ENCODE measurements at regions not wholly inside any gene's neighbourhood (a gene's known extent, or its start where the extent isn't known, plus 50 kb on each side); places are given as distances from the start of the nearest gene placed in this dataset.

DNA sequence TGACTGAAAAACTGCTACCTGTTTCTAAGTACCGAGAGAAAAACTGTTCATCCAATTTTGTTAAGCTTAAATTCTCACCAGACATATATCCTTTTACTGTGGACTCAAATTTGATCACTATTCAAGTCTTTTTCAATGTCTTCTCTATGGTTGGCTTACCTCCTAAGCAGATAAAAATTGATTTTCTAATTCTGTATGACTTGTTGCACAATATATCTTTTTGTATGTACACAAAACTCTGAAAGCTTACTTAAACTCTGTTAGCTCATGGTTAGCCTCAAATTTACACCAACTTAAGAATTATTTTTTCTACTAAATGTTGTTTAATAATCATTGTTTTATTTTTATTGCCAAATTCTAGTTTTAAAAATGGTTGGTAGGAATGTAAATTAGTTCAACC is 715.4 kb downstream of the LTN1 start:
- Mint-ChIP-seq H3K4me3 (no peak overlapping the region), H3K36me3 (no peaks in the 10 kb centered on the region), H3K27me3 (ENCODE audit: insufficient read depth, low read depth) (peaks cover 2% of the 10 kb centered on the region), H3K9me3 (peaks cover 4% of the 10 kb centered on the region), H3K27ac (no peak overlapping the region), H3K4me1 (no peaks in the 10 kb centered on the region)
- H3K9me3 ChIP-seq (ENCODE audit: low read depth) = no peaks in the 10 kb centered on the region
- H2AFZ ChIP-seq (replicated peaks) = no peak overlapping the region
- DNase-seq (ENCODE audit: low spot score) = no peak
- H3K27ac ChIP-seq = no peak overlapping the region
- no peak overlapping the region for H3K9ac ChIP-seq
- no peaks in the 10 kb centered on the region for H3K27me3 ChIP-seq
- H3K36me3 ChIP-seq = no peaks in the 10 kb centered on the region
- TF ChIP-seq EZH2 (IDR thresholded peaks at IDR 0.05) (no peak), CTCF (IDR thresholded peaks at IDR 0.05) (no peak), EZH2phosphoT487 (IDR thresholded peaks at IDR 0.05) (no peak)
- no peak overlapping the region for H3K4me3 ChIP-seq
- no peaks in the 10 kb centered on the region for H3F3A ChIP-seq (ENCODE audit: low read depth)
- H3K79me2 ChIP-seq (ENCODE audit: low read depth) = no peaks in the 10 kb centered on the region
- H4K20me1 ChIP-seq (ENCODE audit: low read depth) = no peaks in the 10 kb centered on the region
- H3K4me2 ChIP-seq = no peak overlapping the region
- no peaks in the 10 kb centered on the region for H3K4me1 ChIP-seq

- H3K79me2 ChIP-seq (ENCODE audit: low read depth) = no peaks in the 10 kb centered on the region
- no peak overlapping the region for H3K4me2 ChIP-seq
- DNase-seq (ENCODE audit: low spot score) = no peak
- no peaks in the 10 kb centered on the region for H3K9me3 ChIP-seq (ENCODE audit: low read depth)
- H3K27me3 ChIP-seq = no peaks in the 10 kb centered on the region
- H3F3A ChIP-seq (ENCODE audit: low read depth) = no peaks in the 10 kb centered on the region
- H4K20me1 ChIP-seq (ENCODE audit: low read depth) = no peaks in the 10 kb centered on the region
- H3K9ac ChIP-seq = no peak overlapping the region
- TF ChIP-seq EZH2phosphoT487 (IDR thresholded peaks at IDR 0.05) (no peak), EZH2 (IDR thresholded peaks at IDR 0.05) (no peak), CTCF (IDR thresholded peaks at IDR 0.05) (no peak)
- H3K27ac ChIP-seq = no peak overlapping the region
- Mint-ChIP-seq H3K9me3 (peaks cover 2% of the 10 kb centered on the region), H3K4me3 (no peak overlapping the region), H3K27ac (no peak overlapping the region), H3K27me3 (ENCODE audit: insufficient read depth, low read depth) (peaks cover 2% of the 10 kb centered on the region), H3K36me3 (no peaks in the 10 kb centered on the region), H3K4me1 (no peaks in the 10 kb centered on the region)
- H3K4me3 ChIP-seq = no peak overlapping the region
- H3K4me1 ChIP-seq = no peaks in the 10 kb centered on the region
- H2AFZ ChIP-seq (replicated peaks) = no peak overlapping the region
- H3K36me3 ChIP-seq = no peaks in the 10 kb centered on the region
These were observed 720.2 kb downstream of the LTN1 start for GRCh38 chr21:28272272-28272992.

DNA sequence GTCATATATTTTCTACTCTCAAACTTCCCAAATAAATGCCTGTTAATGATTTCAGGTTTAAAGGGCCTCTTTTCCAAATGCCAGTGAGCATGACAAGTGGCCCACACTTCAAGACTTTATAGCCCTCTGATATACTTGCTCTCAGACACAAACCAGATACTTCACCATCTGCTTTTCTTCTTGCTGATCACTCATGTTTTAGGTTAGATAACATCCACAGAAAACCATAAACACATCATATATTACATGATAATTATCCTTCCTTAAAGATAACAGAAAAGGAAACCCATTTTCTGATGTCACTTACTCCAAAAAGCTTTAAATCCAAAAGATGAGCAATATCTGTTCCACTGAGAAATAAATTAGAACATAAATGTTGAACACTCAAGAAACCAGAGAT is 723.5 kb downstream of the LTN1 start:
- Histone ChIP-seq H3K79me2 (ENCODE audit: low read depth) (no peaks in the 10 kb centered on the region), H3K4me3 (no peak overlapping the region), H2AFZ (replicated peaks) (no peak overlapping the region), H3K4me2 (no peak overlapping the region), H3F3A (ENCODE audit: low read depth) (no peaks in the 10 kb centered on the region), H4K20me1 (ENCODE audit: low read depth) (no peaks in the 10 kb centered on the region), H3K27ac (no peak overlapping the region), H3K4me1 (no peaks in the 10 kb centered on the region), H3K27me3 (no peaks in the 10 kb centered on the region), H3K9ac (no peak overlapping the region), H3K9me3 (ENCODE audit: low read depth) (no peaks in the 10 kb centered on the region), H3K36me3 (no peaks in the 10 kb centered on the region)
- Mint-ChIP-seq H3K36me3 (no peaks in the 10 kb centered on the region), H3K4me1 (no peaks in the 10 kb centered on the region), H3K27me3 (ENCODE audit: insufficient read depth, low read depth) (peaks cover 2% of the 10 kb centered on the region), H3K9me3 (no peaks in the 10 kb centered on the region), H3K27ac (no peak overlapping the region), H3K4me3 (no peak overlapping the region)
- no peak for DNase-seq (ENCODE audit: low spot score)
- TF ChIP-seq EZH2 (IDR thresholded peaks at IDR 0.05) (no peak), CTCF (IDR thresholded peaks at IDR 0.05) (no peak), EZH2phosphoT487 (IDR thresholded peaks at IDR 0.05) (no peak)
